ENCODE measurements at regions not wholly inside any gene's neighbourhood (a gene's known extent, or its start where the extent isn't known, plus 50 kb on each side); places are given as distances from the start of the nearest gene placed in this dataset.

GRCh38 chr20:22063753-22064152 lies 358.3 kb downstream of the PAX1 start (continued):
- TF ChIP-seq IRF1 (CRISPR knock-in tag; IDR thresholded peaks at IDR 0.05): no peak
- TF ChIP-seq PREB (CRISPR knock-in tag; IDR thresholded peaks at IDR 0.05; ENCODE audit: borderline replicate concordance): no peak
- TF ChIP-seq FOXJ3 (CRISPR knock-in tag; IDR thresholded peaks at IDR 0.05; ENCODE audit: borderline replicate concordance): no peak
- TF ChIP-seq ATF1 (CRISPR knock-in tag; IDR thresholded peaks at IDR 0.05): no peak

- no peak; the same call in 1 of the 2 replicates for ATAC-seq
- no peaks in the 10 kb centered on the region for H3K27me3 Mint-ChIP-seq (ENCODE audit: low read depth)
- TF ChIP-seq TEAD4 (CRISPR knock-in tag; IDR thresholded peaks at IDR 0.05): no peak
- TF ChIP-seq ESRRA (CRISPR knock-in tag; IDR thresholded peaks at IDR 0.05; ENCODE audit: borderline replicate concordance): no peak
- TF ChIP-seq ZNF396 (CRISPR knock-in tag; IDR thresholded peaks at IDR 0.05; ENCODE audit: borderline replicate concordance): no peak
- TF ChIP-seq ZBTB21 (CRISPR knock-in tag; IDR thresholded peaks at IDR 0.05; ENCODE audit: borderline replicate concordance): no peak
- TF ChIP-seq ZNF281 (CRISPR knock-in tag; IDR thresholded peaks at IDR 0.05): no peak
- TF ChIP-seq TCF7 (CRISPR knock-in tag; IDR thresholded peaks at IDR 0.05; ENCODE audit: low read depth): no peak
- TF ChIP-seq ATF3 (CRISPR knock-in tag; conservative IDR thresholded peaks at IDR 0.05): no peak
- no peak for TF ChIP-seq CTCF (IDR thresholded peaks at IDR 0.05)
- TF ChIP-seq ZNF425 (CRISPR knock-in tag; conservative IDR thresholded peaks at IDR 0.05): no peak
- no peak for TF ChIP-seq SMAD4 (CRISPR knock-in tag; IDR thresholded peaks at IDR 0.05)
- no peak for TF ChIP-seq IRF2 (CRISPR knock-in tag; IDR thresholded peaks at IDR 0.05; ENCODE audit: borderline replicate concordance, low read depth)
- TF ChIP-seq CREB1 (CRISPR knock-in tag; IDR thresholded peaks at IDR 0.05): no peak
- no peaks in the 10 kb centered on the region for H3K36me3 Mint-ChIP-seq
- ChIA-PET POLR2A (no interaction called here), CTCF (no interaction called here)
- no peak overlapping the region for H3K27ac Mint-ChIP-seq
- H3K4me1 Mint-ChIP-seq: peaks cover 17% of the 10 kb centered on the region
- peaks cover 7% of the 10 kb centered on the region; the same call in 1 of the 2 replicates for H3K9me3 Mint-ChIP-seq
- no peak for DNase-seq (ENCODE audit: low spot score)
- no peak overlapping the region for H3K4me3 Mint-ChIP-seq
Observed at GRCh38 chr20:22062874-22063273, 357.4 kb downstream of the PAX1 start.
